Naive B cell (primary cell): ENCODE measurements at regions not wholly inside any gene's neighbourhood (a gene's known extent, or its start where the extent isn't known, plus 50 kb on each side); places are given as distances from the start of the nearest gene placed in this dataset.
A peak's percentile ranks its signal among the peaks of the same experiment; 100 is the strongest.
"Not testable (repeated sequence)": the region's sequence is repeated elsewhere in the genome, so short reads cannot be mapped to it uniquely, and the experiment has no call there.

Experiments used
- ATAC-seq, 2 donors: fragments of 150-1000 bp; cut with Tn5 transposase; 2 replicates each; pipeline ENCODE4 v1.10.0; 2021; ENCODE audit warnings: low read depth in 2 of 2, mild to moderate bottlenecking in 2 of 2, moderate library complexity in 2 of 2
- DNase-seq: peaks from one replicate; pipeline ENCODE4 v3.0.0; 2022
- H3K27ac Mint-ChIP-seq, 6 donors: one replicate each; pipeline ENCODE4 v1.8.0; 2020 to 2022; ENCODE audit warnings: mild to moderate bottlenecking in 6 of 6, mixed read lengths in 6 of 6, moderate library complexity in 5 of 6, inconsistent platforms in 2 of 6
- H3K27me3 Mint-ChIP-seq, 3 donors: one replicate each; pipeline ENCODE4 v1.8.0; 2021 to 2022; ENCODE audit warnings: mixed read lengths in 3 of 3, mild to moderate bottlenecking in 1 of 3
- H3K36me3 Mint-ChIP-seq, 2 donors: one replicate each; pipeline ENCODE4 v1.8.0; 2020 to 2022; ENCODE audit warnings: mixed read lengths in 2 of 2, inconsistent platforms in 1 of 2, mild to moderate bottlenecking in 1 of 2
- H3K4me1 Mint-ChIP-seq, 3 donors: one replicate each; pipeline ENCODE4 v1.8.0; 2020 to 2022; ENCODE audit warnings: mixed read lengths in 3 of 3, inconsistent platforms in 1 of 3, mild to moderate bottlenecking in 1 of 3, moderate library complexity in 1 of 3
- H3K4me3 Mint-ChIP-seq, 8 donors: one replicate each; pipeline ENCODE4 v1.8.0; 2020 to 2022; ENCODE audit warnings: mild to moderate bottlenecking in 8 of 8, mixed read lengths in 8 of 8, moderate library complexity in 8 of 8, inconsistent platforms in 2 of 8
- H3K9me3 Mint-ChIP-seq, 7 donors: one replicate each; pipeline ENCODE4 v1.8.0; 2020 to 2022; ENCODE audit warnings: mixed read lengths in 7 of 7, mild to moderate bottlenecking in 5 of 7, inconsistent platforms in 2 of 7, moderate library complexity in 1 of 7

DNA sequence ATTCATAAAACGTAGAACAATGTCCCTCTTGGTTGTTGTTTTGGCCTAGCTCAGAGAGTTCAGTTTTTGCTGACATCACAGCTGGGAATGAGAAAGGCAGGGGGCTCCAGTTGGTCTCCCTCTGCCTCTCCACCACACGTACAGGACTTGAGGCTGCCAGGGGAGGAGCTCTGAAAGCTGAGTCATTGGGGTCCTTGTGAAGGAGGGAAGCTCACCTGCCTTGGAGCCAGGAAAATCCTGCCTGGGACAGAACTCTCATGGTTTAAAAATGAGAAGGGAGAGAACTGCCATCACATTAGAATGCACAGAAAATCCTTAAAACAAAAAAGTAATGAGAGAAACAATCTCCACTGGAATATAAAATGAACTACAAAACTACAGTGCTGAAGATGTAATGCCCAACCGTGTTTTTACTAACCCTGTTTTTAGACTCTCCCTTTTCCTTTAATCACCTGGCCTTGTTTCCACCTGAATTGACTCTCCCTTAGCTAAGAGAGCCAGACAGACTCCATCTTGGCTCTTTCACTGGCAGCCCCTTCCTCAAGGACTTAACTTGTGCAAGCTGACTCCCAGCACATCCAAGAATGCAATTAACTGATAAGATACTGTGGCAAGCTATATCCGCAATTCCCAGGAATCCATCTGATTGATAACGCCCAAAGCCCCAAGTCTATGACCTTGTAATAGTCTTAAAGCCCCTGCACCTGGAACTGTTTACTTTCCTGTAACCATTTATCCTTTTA lies 58.6 kb upstream of the TARP start:
- H3K9me3 Mint-ChIP-seq, H3K36me3 Mint-ChIP-seq, DNase-seq, H3K4me3 Mint-ChIP-seq, ATAC-seq, H3K27me3 Mint-ChIP-seq: not testable (repeated sequence)
- Mint-ChIP-seq H3K27ac (peak overlapping the region in 1 of 6 donors; percentile 69), H3K4me1 (peaks cover 16 to 18% (median 17%) of the 10 kb centered on the region in 3 donors)

DNA sequence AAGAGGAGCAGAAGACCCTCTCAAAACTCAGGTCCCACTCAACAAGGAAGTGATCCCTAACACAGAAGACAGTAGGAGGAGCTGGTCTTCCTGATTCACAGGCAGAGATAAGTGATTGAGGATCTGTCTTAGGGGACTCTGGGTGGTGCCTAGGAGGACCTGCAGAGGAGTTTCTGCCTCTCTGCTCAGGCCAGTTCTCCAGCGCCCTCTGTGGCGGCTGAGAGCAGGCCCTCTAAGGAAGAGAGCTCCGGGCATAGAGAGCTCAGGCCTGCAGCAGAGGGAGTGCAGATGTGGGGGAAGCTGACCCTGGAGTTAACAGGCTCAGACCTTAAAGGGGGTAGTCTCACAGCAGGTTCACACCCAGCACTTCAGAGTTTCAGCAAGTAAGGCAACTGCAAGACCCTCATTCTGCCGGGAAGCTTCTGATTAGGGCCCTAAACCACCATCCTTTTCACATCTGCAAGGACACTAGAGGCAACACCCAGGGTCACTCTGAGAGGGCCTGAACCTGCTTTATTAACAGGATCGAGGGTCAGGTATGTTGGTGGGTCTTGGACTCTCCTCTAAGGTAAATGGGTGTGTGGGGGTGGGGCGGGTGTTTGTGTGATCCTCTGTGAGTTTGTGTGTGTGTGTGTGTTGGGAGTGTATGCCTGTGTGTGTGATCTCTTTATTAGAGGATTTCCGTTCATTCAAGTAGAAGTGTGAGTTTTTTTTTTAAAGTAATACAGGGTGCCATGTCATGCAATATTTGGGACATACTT lies 57.6 kb upstream of the TARP start:
- Mint-ChIP-seq H3K4me1 (peaks cover 10 to 13% (median 10%) of the 10 kb centered on the region in 3 donors), H3K9me3 (no peaks in the 10 kb centered on the region), H3K27ac (peak overlapping the region in 2 of 6 donors; percentile 20 to 61), H3K27me3 (peaks cover 0 to 4% (median 0%) of the 10 kb centered on the region in 3 donors), H3K36me3 (no peaks in the 10 kb centered on the region), H3K4me3 (no peak overlapping the region)
- ATAC-seq (no peak), DNase-seq (no peak)

DNA sequence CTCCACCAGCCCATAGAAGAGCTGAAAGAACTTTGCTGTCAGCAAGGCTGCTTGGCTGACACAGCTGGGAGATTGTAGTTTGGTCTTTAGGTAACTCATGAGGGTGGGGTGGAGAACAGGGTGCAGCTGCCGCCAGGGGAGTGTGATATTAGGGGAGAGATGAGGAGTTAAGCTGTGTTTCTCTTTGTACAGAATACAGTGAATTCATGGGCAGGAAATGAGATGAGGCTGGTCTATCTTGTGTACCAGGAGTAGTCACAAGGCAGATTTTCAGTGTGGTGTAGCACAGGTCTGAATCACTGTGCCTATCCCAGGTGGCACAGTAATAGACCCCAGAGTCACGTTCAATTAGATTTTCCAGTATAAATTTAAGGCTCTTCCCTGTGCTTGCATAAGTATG lies 56.6 kb upstream of the TARP start:
- Mint-ChIP-seq H3K9me3 (no peaks in the 10 kb centered on the region), H3K27ac (peak overlapping the region in 2 of 6 donors; percentile 14), H3K36me3 (no peaks in the 10 kb centered on the region), H3K4me1 (peaks cover under 1 to 3% (median under 1%) of the 10 kb centered on the region in 3 donors), H3K27me3 (peaks cover 0 to 11% (median 9%) of the 10 kb centered on the region in 3 donors), H3K4me3 (no peak overlapping the region)
- DNase-seq = no peak
- no peak for ATAC-seq

GRCh38 chr7:38329340-38329739 lies 55.9 kb upstream of the TARP start:
- H3K36me3 Mint-ChIP-seq = no peaks in the 10 kb centered on the region
- H3K4me3 Mint-ChIP-seq = peak overlapping the region in 1 of 8 donors; percentile 64
- H3K9me3 Mint-ChIP-seq = no peaks in the 10 kb centered on the region
- DNase-seq (no peak), ATAC-seq (no peak)
- peaks cover 0 to 11% (median 10%) of the 10 kb centered on the region in 3 donors for H3K27me3 Mint-ChIP-seq
- H3K4me1 Mint-ChIP-seq = peaks cover 0 to 2% (median 0%) of the 10 kb centered on the region in 3 donors
- H3K27ac Mint-ChIP-seq = peak overlapping the region in 2 of 6 donors; percentile 4 to 30

- no peaks in the 10 kb centered on the region for H3K36me3 Mint-ChIP-seq
- ATAC-seq (no peak), DNase-seq (no peak)
- no peaks in the 10 kb centered on the region for H3K4me1 Mint-ChIP-seq
- no peak overlapping the region for H3K4me3 Mint-ChIP-seq
- no peak overlapping the region for H3K27ac Mint-ChIP-seq
- H3K9me3 Mint-ChIP-seq = no peaks in the 10 kb centered on the region
- peaks cover 0 to 12% (median 11%) of the 10 kb centered on the region in 3 donors for H3K27me3 Mint-ChIP-seq
These were observed 55.4 kb upstream of the TARP start for GRCh38 chr7:38328814-38329213.

GRCh38 chr7:38327637-38328036 lies 54.2 kb upstream of the TARP start:
- no peak overlapping the region for H3K4me3 Mint-ChIP-seq
- no peak overlapping the region for H3K27ac Mint-ChIP-seq
- no peaks in the 10 kb centered on the region for H3K4me1 Mint-ChIP-seq
- DNase-seq = no peak
- H3K9me3 Mint-ChIP-seq = no peaks in the 10 kb centered on the region
- H3K36me3 Mint-ChIP-seq = no peaks in the 10 kb centered on the region
- no peak for ATAC-seq
- peaks cover 0 to 20% (median 11%) of the 10 kb centered on the region in 3 donors for H3K27me3 Mint-ChIP-seq
